GM19397 (cell line): ENCODE measurements at regions not wholly inside any gene's neighbourhood (a gene's known extent, or its start where the extent isn't known, plus 50 kb on each side); places are given as distances from the start of the nearest gene placed in this dataset.

ENCODE experiments used
- ATAC-seq: cut with Tn5 transposase; IDR thresholded peaks from one replicate; pipeline ENCODE4 v1.9.1; 2021; ENCODE audit warnings: mild to moderate bottlenecking, moderate library complexity; ENCODE audit not compliant: unreplicated experiment

GRCh38 chr2:12194968-12195367 is 448.5 kb downstream of the LPIN1 start:
- ATAC-seq: no peak

- ATAC-seq: no peak
Observed at GRCh38 chr2:12196495-12196894, 450.1 kb downstream of the LPIN1 start.

- ATAC-seq: no peak
Observed at GRCh38 chr2:12197133-12197532, 450.7 kb downstream of the LPIN1 start.

- no peak for ATAC-seq
Observed at GRCh38 chr2:12199491-12200211, 453.2 kb downstream of the LPIN1 start.

- ATAC-seq: no peak
Observed at GRCh38 chr2:12201369-12201768, 454.9 kb downstream of the LPIN1 start.

- no peak for ATAC-seq
Observed at GRCh38 chr2:12202313-12203075, 456.1 kb downstream of the LPIN1 start.

GRCh38 chr2:12203528-12203927 is 457.1 kb downstream of the LPIN1 start:
- no peak for ATAC-seq

- no peak for ATAC-seq
Observed at GRCh38 chr2:12205086-12205485, 458.7 kb downstream of the LPIN1 start.

- no peak for ATAC-seq
Observed at GRCh38 chr2:12207491-12207890, 461.1 kb downstream of the LPIN1 start.

GRCh38 chr2:12210016-12210933 is 463.8 kb downstream of the LPIN1 start:
- no peak for ATAC-seq

- no peak for ATAC-seq
Observed at GRCh38 chr2:12211326-12212175, 465.1 kb downstream of the LPIN1 start.

- ATAC-seq: no peak
Observed at GRCh38 chr2:12212841-12213597, 466.6 kb downstream of the LPIN1 start.

- no peak for ATAC-seq
Observed at GRCh38 chr2:12217175-12217574, 470.7 kb downstream of the LPIN1 start.

GRCh38 chr2:12219761-12220160 is 473.3 kb downstream of the LPIN1 start:
- no peak for ATAC-seq

GRCh38 chr2:12221584-12221983 is 475.2 kb downstream of the LPIN1 start:
- no peak for ATAC-seq

- no peak for ATAC-seq
Observed at GRCh38 chr2:12222554-12222953, 476.1 kb downstream of the LPIN1 start.

GRCh38 chr2:12223732-12224131 is 477.3 kb downstream of the LPIN1 start:
- no peak for ATAC-seq

- no peak for ATAC-seq
Observed at GRCh38 chr2:12226653-12227052, 480.2 kb downstream of the LPIN1 start.

GRCh38 chr2:12227941-12228608 is 481.6 kb downstream of the LPIN1 start:
- no peak for ATAC-seq
